Testis (tissue), 2 donors: ENCODE measurements at regions not wholly inside any gene's neighbourhood (a gene's known extent, or its start where the extent isn't known, plus 50 kb on each side); places are given as distances from the start of the nearest gene placed in this dataset.

Source experiments
- POLR2A ChIP-seq: fragments of 450-650 bp; IDR thresholded peaks from one replicate; pipeline ENCODE4 v1.6.1; 2017; ENCODE audit warnings: antibody characterized with exemption, mild to moderate bottlenecking, moderate library complexity
- TF ChIP-seq, protein P1 (sequence below), 3 experiments: fragments of 450-650 bp in 2 of 3; fragments of 200-600 bp in 1 of 3; sonication (generic) in 1 of 3; IDR thresholded peaks; one replicate each; pipeline ENCODE4 v1.5.1; 2016 to 2019; ENCODE audit warnings: antibody characterized with exemption in 3 of 3, mild to moderate bottlenecking in 2 of 3, moderate library complexity in 1 of 3

GRCh38 chr12:58443981-58444371, 476.3 kb downstream of the LRIG3 start:
- no peak for TF ChIP-seq POLR2A
- TF ChIP-seq, protein P1, sequence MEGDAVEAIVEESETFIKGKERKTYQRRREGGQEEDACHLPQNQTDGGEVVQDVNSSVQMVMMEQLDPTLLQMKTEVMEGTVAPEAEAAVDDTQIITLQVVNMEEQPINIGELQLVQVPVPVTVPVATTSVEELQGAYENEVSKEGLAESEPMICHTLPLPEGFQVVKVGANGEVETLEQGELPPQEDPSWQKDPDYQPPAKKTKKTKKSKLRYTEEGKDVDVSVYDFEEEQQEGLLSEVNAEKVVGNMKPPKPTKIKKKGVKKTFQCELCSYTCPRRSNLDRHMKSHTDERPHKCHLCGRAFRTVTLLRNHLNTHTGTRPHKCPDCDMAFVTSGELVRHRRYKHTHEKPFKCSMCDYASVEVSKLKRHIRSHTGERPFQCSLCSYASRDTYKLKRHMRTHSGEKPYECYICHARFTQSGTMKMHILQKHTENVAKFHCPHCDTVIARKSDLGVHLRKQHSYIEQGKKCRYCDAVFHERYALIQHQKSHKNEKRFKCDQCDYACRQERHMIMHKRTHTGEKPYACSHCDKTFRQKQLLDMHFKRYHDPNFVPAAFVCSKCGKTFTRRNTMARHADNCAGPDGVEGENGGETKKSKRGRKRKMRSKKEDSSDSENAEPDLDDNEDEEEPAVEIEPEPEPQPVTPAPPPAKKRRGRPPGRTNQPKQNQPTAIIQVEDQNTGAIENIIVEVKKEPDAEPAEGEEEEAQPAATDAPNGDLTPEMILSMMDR (IDR thresholded peaks at IDR 0.05): no peak
